GM19025 (cell line): ENCODE measurements at regions not wholly inside any gene's neighbourhood (a gene's known extent, or its start where the extent isn't known, plus 50 kb on each side); places are given as distances from the start of the nearest gene placed in this dataset.

Experiments used
- ATAC-seq: cut with Tn5 transposase; IDR thresholded peaks from one replicate; pipeline ENCODE4 v1.9.1; 2021; ENCODE audit warnings: mild to moderate bottlenecking, low read depth, moderate library complexity; ENCODE audit not compliant: unreplicated experiment

- ATAC-seq: no peak
Observed at GRCh38 chr5:66459728-66460127, 136.5 kb upstream of the MAST4 start.

GRCh38 chr5:66467564-66467963, 128.6 kb upstream of the MAST4 start:
- ATAC-seq: no peak

DNA sequence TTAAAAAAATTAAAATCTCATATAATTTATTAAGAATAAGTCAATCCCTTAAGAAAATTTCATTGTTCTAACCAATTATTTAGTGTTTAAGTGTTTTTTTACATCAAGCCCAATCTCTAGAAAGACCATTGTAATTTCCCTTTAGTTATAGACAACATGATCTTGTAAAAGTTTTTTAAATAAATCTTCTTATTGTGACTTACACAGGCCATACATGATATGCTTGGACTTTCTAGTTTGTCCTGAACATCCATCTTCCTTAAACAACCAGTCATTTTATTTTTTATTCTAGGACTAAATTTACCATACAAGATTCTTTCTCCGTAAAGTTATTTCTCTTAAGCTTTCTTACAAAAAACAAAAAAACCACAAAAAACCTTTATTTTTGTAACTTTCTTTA, 126.5 kb upstream of the MAST4 start:
- ATAC-seq: no peak

DNA sequence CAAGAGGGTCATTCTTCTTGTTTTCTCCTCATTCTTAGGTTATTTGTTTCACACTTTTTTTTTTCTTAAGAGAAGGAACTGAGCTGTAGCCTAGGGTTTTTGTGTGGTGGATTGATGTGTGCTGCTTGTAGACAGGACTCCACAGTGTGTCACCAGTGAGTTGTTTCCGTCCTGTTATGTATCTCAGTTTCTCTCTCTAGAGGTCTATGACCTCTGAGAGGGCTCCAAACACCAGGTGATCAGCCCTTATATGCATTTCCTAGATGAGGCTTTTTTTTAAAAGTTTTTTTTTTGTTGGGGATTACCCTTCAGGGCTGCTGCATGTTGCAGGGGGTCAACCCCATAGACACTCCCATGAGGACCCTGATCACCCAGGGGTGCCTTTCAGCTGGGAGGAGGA, 124.2 kb upstream of the MAST4 start:
- no peak for ATAC-seq

DNA sequence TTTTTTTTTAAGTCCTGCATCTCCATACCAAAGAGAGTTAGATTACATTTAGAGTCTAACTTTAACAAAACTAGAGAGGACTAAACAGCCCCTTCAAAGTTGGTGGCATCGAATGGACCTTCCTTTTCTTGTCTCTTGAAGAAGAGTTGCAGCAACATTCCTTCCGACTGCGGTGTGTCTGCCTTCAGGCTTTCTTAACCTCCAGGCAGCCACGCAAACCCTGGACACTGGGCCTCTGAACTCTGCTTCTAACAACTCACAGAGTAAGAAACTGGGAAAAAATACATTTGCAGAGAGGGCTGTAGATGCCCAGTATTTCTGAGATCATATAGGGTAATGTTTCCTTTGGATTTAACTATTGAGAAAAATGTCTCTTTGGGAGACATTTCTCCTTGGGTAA, 120.5 kb upstream of the MAST4 start:
- no peak for ATAC-seq

- ATAC-seq: no peak
Observed at GRCh38 chr5:66477596-66477995, 118.6 kb upstream of the MAST4 start.

- ATAC-seq: no peak
Observed at GRCh38 chr5:66494437-66494836, 101.8 kb upstream of the MAST4 start.

GRCh38 chr5:66498791-66499207, 97.4 kb upstream of the MAST4 start:
- no peak for ATAC-seq

DNA sequence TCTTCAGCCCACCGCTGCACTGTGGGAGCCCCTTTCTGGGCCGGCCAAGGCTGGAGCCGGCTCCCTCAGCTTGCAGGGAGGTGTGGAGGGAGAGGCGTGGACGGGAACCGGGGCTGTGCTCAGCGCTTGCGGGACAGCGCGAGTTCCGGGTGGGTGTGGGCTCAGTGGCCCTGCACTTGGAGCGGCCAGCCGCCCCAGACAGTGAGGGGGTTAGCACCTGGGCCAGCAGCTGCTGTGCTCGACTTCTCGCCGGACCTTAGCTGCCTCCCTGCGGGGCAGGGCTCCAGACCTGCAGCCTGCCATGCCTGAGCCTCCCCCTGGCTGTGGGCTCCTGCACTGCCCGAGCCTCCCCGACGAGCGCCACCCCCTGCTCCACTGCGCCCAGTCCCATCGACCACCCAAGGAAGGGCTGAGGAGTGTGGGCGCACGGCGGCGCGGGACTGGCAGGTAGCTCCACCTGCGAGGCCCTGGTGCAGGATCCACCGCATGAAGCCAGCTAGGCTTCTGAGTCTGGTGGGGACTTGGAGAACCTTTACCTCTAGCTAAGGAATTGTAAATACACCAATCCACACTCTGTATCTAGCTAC, 92.9 kb upstream of the MAST4 start:
- no peak for ATAC-seq

- ATAC-seq: no peak
Observed at GRCh38 chr5:66507106-66507505, 89.1 kb upstream of the MAST4 start.

DNA sequence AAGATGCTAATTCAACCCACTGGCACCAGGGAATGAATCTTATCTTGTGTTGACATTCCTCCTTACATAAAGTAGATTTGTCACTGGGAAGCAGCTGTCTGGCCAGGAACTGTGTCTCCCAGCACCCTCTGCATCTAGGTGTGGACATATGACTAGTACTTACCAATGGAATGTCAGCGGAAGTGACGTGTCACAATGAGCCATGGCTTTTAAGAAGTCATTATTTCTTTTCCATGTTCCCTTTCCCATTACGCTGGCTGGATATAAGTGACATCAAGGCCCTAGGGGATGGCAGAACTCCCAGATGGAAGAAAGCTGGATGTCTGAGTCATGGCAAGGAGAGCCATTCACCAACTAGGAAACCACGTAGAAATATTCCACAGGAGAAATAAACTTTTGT, 84.7 kb upstream of the MAST4 start:
- no peak for ATAC-seq

GRCh38 chr5:66513130-66513529, 83.1 kb upstream of the MAST4 start:
- no peak for ATAC-seq

- no peak for ATAC-seq
Observed at GRCh38 chr5:66515209-66515608, 81.0 kb upstream of the MAST4 start.

GRCh38 chr5:66516550-66516949, 79.6 kb upstream of the MAST4 start:
- ATAC-seq: no peak

DNA sequence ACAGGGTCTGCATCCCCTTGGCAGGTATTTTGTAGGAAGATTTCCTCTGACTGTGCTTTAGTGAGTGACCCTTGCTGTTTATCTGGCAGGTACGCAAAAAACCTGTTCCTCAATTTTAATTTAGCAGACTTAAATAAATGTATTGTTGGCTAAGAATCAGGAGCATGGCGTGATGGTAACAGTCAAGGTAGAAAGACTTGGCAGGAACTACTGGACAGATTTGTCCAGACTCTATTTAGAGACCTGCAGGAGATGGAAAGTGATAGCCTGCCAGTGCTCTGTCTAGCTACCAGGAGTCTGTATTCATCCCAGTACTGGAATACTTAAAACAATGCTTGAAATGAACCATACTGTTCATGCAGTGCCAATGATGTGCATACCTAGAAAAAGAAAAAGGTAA, 78.8 kb upstream of the MAST4 start:
- ATAC-seq: no peak

DNA sequence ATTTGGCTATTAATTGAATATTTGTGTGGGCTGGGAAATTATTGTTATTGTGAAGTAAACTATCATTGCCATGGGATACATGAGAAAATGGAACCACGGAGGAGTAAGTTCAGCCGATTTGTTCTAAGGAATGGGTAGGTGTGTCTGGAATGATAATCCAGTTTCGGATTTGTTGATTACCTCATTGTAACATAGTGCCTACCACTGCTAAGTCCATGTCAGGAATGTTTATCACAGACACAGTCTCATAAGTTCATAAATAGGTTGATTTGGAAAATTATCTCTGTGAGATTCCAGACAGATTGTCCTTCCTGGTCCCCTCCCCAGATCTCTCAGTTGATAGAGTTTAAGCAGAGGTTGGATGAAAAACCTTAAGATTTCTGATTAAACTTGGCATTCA, 78.1 kb upstream of the MAST4 start:
- ATAC-seq: no peak

DNA sequence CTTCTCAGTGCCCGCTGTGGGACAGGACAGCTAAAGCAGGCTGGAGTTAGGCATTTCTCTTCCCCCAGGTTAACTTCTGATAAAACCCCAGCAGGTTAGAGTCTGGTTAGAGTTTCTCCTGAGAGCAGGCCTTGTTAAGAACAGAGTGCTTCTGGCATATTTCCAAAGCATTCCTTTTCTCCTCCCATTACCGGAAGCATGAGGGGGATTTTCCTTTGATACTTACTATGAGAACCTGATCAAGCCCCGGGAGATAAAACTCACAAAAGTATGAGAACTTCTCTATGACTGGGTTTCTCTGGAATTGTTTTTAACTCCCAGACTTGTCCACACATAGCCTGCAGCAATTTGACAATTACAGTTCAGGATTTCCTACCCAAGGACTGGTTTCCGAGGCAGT, 77.4 kb upstream of the MAST4 start:
- no peak for ATAC-seq

- ATAC-seq: no peak
Observed at GRCh38 chr5:66519626-66520025, 76.6 kb upstream of the MAST4 start.

GRCh38 chr5:66520854-66521253, 75.3 kb upstream of the MAST4 start:
- no peak for ATAC-seq

DNA sequence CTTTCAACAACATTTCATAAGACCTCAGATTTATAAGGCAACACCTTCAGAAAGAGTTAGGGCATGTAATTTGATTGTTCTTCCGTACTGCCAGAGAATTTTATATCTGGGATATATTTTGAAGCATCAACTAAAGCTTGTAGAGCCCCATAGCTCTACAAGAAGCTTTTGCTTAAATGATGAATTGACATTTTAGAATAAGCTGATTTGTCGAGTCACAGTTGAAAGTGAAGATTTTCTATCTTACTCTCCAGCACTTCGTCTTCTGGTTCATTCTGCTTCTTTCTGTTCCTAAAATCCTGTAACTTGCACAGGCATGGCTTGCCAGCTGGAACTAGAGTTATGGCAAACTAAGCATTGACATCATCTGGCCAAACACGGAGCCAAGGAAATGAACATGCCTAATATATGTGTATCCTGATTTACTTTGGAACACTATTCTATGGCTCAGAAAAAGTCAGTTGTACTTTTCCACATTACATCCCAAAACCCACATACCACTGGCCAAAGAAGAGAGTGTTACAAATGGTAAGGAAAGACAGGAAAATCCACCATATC, 68.6 kb upstream of the MAST4 start:
- no peak for ATAC-seq

DNA sequence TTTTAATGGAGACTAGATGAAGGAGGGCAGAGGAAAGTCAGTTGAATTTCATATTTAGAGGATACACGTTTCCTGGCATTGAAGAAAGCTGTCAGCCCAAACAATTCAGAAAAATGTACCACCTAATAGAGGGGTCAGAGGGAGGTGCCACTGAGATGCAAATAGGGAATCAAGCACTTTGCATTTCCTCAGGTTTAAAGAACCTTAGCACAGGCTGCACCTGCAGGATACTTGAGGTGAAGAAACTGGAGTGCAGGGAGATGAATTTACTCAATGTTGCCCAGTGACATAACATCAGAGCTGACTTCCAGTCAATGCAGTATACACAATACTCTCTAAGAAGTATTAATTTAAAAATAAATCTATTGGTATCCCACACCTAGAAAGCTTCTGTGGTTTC, 67.0 kb upstream of the MAST4 start:
- ATAC-seq: no peak

DNA sequence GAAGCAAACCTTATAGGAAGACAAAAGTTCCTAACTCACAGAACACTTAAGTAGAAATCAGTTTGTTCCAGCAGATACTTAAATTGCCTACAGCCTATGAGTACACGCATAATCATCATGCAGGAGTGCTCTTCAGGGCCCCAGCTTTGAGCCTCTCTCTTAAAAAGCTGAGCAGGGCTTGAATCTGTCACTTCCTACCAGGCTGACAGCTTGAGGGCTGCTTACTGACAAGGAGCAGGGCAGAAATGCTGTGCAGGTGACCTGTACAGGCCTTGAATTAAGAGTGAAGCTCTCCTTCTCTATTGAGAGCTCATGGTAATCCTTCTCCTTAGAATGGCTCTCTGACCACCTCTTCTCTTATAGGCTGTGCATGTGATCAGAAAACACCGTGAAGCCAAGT, 66.5 kb upstream of the MAST4 start:
- no peak for ATAC-seq

DNA sequence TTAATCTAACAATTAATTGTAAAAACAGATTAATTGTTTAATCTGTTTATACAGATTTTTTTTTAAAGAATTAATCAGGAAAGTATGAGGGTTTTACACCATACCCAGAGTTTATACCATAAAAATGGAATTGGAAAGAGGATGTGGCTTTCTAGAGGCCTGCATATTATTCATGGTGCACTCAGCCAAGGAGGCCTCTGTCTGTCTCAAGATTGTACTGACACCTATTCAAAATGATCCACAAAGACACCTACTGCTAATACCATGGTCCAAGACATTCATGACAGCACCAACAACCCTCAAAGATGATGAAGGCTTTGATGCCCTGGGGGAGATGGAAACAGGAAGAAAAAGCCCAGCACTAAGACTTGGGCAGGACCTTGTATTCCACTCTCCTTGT, 58.1 kb upstream of the MAST4 start:
- ATAC-seq: no peak
